ENCODE measurements at regions not wholly inside any gene's neighbourhood (a gene's known extent, or its start where the extent isn't known, plus 50 kb on each side); places are given as distances from the start of the nearest gene placed in this dataset.
"Not testable (repeated sequence)": the region's sequence is repeated elsewhere in the genome, so short reads cannot be mapped to it uniquely, and the experiment has no call there.

DNA sequence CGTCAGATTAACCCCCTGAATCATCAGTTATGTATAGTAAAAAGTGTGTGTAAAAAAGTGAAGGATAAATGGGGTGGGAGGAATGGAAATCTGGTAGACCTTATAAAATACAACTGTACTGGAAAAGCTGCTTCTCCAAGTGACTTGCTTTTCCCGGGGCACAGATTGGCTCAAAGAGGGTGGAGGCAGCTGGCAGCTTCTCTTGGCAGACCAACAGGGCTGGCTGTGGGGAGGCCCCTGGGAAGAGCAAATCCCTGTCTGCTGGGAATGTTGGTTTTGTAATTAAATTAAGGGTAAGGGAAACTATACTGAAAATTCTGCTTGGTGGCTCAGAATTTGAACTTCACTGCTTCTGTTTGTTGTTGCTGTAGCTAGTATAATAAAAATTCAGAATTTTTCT lies 154.2 kb upstream of the DLX2 start:
- H3K4me3 ChIP-seq (ENCODE audit: low read depth, low read length) = no peak overlapping the region
- in situ Hi-C loops (cut with HindIII; ENCODE audit: low sequenced_read_pairs) = no loop called here

DNA sequence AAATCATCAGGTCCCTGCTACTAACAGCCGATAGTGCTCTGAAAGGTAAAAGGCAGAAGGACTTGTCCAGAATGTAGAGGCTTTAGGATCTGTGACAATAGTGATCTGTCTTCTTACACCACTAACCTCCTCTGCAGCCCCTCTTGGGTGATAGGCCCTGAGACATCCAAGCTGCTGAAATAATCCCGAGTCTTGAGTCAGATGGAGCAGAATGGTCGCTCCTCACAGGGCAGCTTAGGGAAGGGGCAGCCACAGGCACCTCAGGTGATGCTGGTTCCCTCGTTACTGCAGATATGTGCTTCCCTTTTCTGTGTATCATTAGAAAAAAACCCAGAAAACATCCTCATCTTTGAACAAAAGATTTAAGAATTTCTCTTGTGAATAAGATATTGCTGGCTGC lies 157.1 kb upstream of the DLX2 start:
- DNase-seq (ENCODE audit: low read depth, low spot score) = no peak
- in situ Hi-C loops (cut with HindIII; ENCODE audit: low sequenced_read_pairs) = no loop called here
- no peak overlapping the region for H3K4me3 ChIP-seq (ENCODE audit: low read depth, low read length)
- no peak for TF ChIP-seq CTCF (IDR thresholded peaks at IDR 0.05; ENCODE audit: low read depth, low read length)

More for the DNA sequence above, 154.2 kb upstream of the DLX2 start:
- TF ChIP-seq CTCF (IDR thresholded peaks at IDR 0.05; ENCODE audit: low read depth, low read length) = no peak
- no peak for DNase-seq (ENCODE audit: low read depth, low spot score)

GRCh38 chr2:172260336-172260735 lies 157.6 kb upstream of the DLX2 start:
- TF ChIP-seq CTCF (IDR thresholded peaks at IDR 0.05; ENCODE audit: low read depth, low read length) = no peak
- in situ Hi-C loops (cut with HindIII; ENCODE audit: low sequenced_read_pairs) = no loop called here
- DNase-seq (ENCODE audit: low read depth, low spot score) = no peak
- no peak overlapping the region for H3K4me3 ChIP-seq (ENCODE audit: low read depth, low read length)

GRCh38 chr2:172261292-172261691 lies 158.6 kb upstream of the DLX2 start:
- no peak for DNase-seq (ENCODE audit: low read depth, low spot score)
- no peak for TF ChIP-seq CTCF (IDR thresholded peaks at IDR 0.05; ENCODE audit: low read depth, low read length)

DNA sequence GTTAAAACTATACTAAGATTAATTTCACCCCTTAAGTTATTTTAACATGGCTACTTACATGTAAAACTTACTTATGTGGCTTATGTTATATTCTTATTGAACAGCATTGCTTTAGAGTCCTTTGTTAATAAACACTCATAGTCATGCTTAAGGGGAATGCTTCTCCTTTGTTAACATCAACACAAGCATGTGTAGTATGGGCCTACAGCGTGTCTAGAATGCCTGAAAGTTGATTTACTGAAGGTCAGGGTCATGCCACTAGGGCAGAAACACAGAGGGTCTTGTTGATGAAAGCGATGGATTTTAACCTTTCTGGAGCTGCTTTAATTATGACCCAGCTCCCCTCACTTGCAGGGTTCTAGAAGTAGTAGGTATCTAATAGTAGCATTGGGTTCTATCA lies 159.8 kb upstream of the DLX2 start:
- H3K4me3 ChIP-seq (ENCODE audit: low read depth, low read length) = no peak overlapping the region
- in situ Hi-C loops (cut with HindIII; ENCODE audit: low sequenced_read_pairs) = no loop called here
- no peak for DNase-seq (ENCODE audit: low read depth, low spot score)
- TF ChIP-seq CTCF (IDR thresholded peaks at IDR 0.05; ENCODE audit: low read depth, low read length) = no peak

More at GRCh38 chr2:172261292-172261691, 158.6 kb upstream of the DLX2 start:
- H3K4me3 ChIP-seq (ENCODE audit: low read depth, low read length) = no peak overlapping the region
- in situ Hi-C loops (cut with HindIII; ENCODE audit: low sequenced_read_pairs) = no loop called here

GRCh38 chr2:172264820-172265219 lies 162.1 kb upstream of the DLX2 start:
- in situ Hi-C loops (cut with HindIII; ENCODE audit: low sequenced_read_pairs); DNase-seq (ENCODE audit: low read depth, low spot score); H3K4me3 ChIP-seq (ENCODE audit: low read depth, low read length): not testable (repeated sequence)

GRCh38 chr2:172269507-172270244 lies 157.7 kb upstream of the ITGA6 start:
- H3K4me3 ChIP-seq (ENCODE audit: low read depth, low read length); DNase-seq (ENCODE audit: low read depth, low spot score); in situ Hi-C loops (cut with HindIII; ENCODE audit: low sequenced_read_pairs): not testable (repeated sequence)
